Ascending aorta (tissue), 2 donors: ENCODE measurements at regions not wholly inside any gene's neighbourhood (a gene's known extent, or its start where the extent isn't known, plus 50 kb on each side); places are given as distances from the start of the nearest gene placed in this dataset.

Experiments used
- DNase-seq, 2 donors: peaks; one replicate each; pipeline ENCODE4 v3.0.0-alpha.2; 2019; ENCODE audit warnings: low spot score in 2 of 2
- H3K27ac ChIP-seq, 2 donors: fragments of 200-600 bp; sonication (generic); one replicate each; pipeline ENCODE4 v1.5.1; 2016 to 2017; ENCODE audit warnings: mild to moderate bottlenecking in 1 of 2
- H3K27me3 ChIP-seq: fragments of 200-600 bp; sonication (generic); one replicate; pipeline ENCODE4 v1.5.1; 2017
- H3K36me3 ChIP-seq, 2 donors: fragments of 200-600 bp; sonication (generic); one replicate each; pipeline ENCODE4 v1.5.1; 2016
- H3K4me1 ChIP-seq, 2 donors: fragments of 200-600 bp; sonication (generic); one replicate each; pipeline ENCODE4 v1.5.1; 2016 to 2017; ENCODE audit warnings: mild to moderate bottlenecking in 1 of 2
- H3K4me3 ChIP-seq, 2 donors: fragments of 200-600 bp; sonication (generic); one replicate each; pipeline ENCODE4 v1.5.1; 2016 to 2017; ENCODE audit warnings: mild to moderate bottlenecking in 1 of 2
- H3K9me3 ChIP-seq, 2 donors: fragments of 200-600 bp; sonication (generic); one replicate each; pipeline ENCODE4 v1.5.1; 2016
- intact Hi-C: fragments of 100-400 bp; cut with DNase I; formaldehyde crosslinking; loops from one replicate; pipeline ENCODE4 v1.15.1; 2023
- TF ChIP-seq, protein P1 (sequence below), 3 experiments: fragments of 200-600 bp in 2 of 3; fragments of 450-650 bp in 1 of 3; sonication (generic) in 2 of 3; IDR thresholded peaks; one replicate each; pipeline ENCODE4 v1.5.1; 2016 to 2019; ENCODE audit warnings: antibody characterized with exemption in 3 of 3, mild to moderate bottlenecking in 1 of 3, moderate library complexity in 1 of 3

DNA sequence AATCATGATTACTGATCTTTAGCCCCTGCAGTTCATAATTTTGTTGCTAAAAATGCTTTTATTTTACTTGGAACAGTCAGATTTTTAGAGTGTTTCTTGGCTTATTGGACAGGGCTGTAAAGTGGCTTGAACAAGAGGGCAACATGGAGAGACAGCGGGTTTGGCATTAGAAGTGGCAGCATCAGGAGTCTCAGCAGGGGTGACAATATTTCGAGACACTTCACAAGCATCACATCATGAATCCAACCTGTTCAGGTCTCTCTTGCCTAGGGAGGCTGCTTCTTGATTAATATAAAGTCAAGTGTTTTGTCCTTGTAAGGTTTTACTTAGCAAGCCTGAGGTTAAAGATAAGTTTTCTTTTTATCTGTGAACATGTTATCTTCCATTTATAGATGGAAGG lies 2249.5 kb downstream of the LRRC4C start:
- H3K27ac ChIP-seq = no peak overlapping the region
- DNase-seq = no peak
- intact Hi-C loops = no loop called here

DNA sequence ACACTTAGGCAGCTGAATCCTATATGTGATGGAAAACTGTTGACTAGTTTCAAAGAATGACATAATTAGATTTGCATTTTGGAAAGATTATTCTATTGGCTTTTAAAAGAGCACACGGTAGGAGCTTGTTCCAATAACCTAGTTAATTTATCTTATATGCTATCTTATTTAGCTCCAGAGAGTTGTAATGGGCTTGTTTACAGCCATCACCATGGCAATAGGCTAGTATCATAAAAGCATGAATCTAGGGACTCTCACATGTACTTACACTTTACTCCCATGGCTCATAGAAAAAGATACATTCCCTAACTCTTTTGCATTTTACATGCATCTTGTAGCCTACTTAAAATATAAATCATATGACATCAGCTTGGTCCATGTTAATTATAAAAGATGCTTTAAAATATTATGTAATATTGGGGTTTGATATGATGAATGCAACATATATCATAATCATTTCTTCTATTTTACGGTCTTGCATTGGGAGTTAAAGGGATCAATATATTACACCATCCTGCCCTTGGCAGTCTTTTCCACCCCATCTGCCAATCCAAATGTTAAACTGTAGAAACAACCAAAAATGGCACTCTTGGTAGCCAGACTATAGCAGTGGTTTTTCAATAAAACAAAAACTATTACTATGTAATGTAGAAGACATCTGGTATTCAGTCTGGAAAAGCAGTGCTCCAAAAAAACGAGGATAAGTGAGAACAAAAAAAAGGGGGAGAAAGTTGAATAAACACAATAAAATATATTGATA lies 2254.0 kb downstream of the LRRC4C start:
- Histone ChIP-seq H3K4me3 (no peak overlapping the region), H3K9me3 (no peaks in the 10 kb centered on the region), H3K36me3 (no peaks in the 10 kb centered on the region), H3K27me3 (no peaks in the 10 kb centered on the region), H3K4me1 (no peaks in the 10 kb centered on the region), H3K27ac (no peak overlapping the region)
- no peak for DNase-seq
- TF ChIP-seq, protein P1, sequence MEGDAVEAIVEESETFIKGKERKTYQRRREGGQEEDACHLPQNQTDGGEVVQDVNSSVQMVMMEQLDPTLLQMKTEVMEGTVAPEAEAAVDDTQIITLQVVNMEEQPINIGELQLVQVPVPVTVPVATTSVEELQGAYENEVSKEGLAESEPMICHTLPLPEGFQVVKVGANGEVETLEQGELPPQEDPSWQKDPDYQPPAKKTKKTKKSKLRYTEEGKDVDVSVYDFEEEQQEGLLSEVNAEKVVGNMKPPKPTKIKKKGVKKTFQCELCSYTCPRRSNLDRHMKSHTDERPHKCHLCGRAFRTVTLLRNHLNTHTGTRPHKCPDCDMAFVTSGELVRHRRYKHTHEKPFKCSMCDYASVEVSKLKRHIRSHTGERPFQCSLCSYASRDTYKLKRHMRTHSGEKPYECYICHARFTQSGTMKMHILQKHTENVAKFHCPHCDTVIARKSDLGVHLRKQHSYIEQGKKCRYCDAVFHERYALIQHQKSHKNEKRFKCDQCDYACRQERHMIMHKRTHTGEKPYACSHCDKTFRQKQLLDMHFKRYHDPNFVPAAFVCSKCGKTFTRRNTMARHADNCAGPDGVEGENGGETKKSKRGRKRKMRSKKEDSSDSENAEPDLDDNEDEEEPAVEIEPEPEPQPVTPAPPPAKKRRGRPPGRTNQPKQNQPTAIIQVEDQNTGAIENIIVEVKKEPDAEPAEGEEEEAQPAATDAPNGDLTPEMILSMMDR (IDR thresholded peaks at IDR 0.05) = no peak
- intact Hi-C loops = no loop called here

More for the DNA sequence above, 2249.5 kb downstream of the LRRC4C start:
- Histone ChIP-seq H3K9me3 (no peaks in the 10 kb centered on the region), H3K4me3 (no peak overlapping the region), H3K4me1 (no peaks in the 10 kb centered on the region), H3K36me3 (no peaks in the 10 kb centered on the region), H3K27me3 (no peaks in the 10 kb centered on the region)
- TF ChIP-seq, protein P1 (IDR thresholded peaks at IDR 0.05) = no peak

DNA sequence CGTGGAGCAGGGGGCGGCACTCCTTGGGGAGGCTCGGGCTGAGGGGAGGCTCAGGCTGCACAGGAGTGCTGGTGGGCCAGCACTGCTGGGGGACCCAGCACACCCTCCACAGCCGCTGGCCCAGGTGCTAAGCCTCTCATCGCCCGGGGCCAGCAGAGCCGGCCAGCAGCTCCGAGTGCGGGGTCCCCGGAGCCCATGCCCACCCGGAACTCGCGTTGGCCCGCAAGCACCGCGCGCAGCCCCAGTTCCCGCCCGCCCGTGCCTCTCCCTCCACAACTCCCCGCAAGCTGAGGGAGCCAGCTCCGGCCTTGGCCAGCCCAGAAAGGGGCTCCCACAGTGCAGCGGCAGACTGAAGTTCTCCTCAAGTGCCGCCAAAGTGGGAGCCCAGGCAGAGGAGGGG lies 2266.8 kb downstream of the LRRC4C start:
- intact Hi-C loops = no loop called here
- no peaks in the 10 kb centered on the region for H3K27me3 ChIP-seq
- H3K36me3 ChIP-seq = no peaks in the 10 kb centered on the region
- no peak overlapping the region for H3K27ac ChIP-seq
- H3K4me3 ChIP-seq = no peak overlapping the region
- TF ChIP-seq, protein P1 (IDR thresholded peaks at IDR 0.05) = no peak
- no peak for DNase-seq
- H3K9me3 ChIP-seq = no peaks in the 10 kb centered on the region
- H3K4me1 ChIP-seq = no peaks in the 10 kb centered on the region

- H3K9me3 ChIP-seq = no peaks in the 10 kb centered on the region
- H3K27me3 ChIP-seq = no peaks in the 10 kb centered on the region
- TF ChIP-seq, protein P1 (IDR thresholded peaks at IDR 0.05) = no peak
- no peaks in the 10 kb centered on the region for H3K4me1 ChIP-seq
- intact Hi-C loops = no loop called here
- no peak overlapping the region for H3K27ac ChIP-seq
- no peaks in the 10 kb centered on the region for H3K36me3 ChIP-seq
- no peak for DNase-seq
- no peak overlapping the region for H3K4me3 ChIP-seq
These were observed 2268.7 kb downstream of the LRRC4C start for GRCh38 chr11:39190751-39191150.

DNA sequence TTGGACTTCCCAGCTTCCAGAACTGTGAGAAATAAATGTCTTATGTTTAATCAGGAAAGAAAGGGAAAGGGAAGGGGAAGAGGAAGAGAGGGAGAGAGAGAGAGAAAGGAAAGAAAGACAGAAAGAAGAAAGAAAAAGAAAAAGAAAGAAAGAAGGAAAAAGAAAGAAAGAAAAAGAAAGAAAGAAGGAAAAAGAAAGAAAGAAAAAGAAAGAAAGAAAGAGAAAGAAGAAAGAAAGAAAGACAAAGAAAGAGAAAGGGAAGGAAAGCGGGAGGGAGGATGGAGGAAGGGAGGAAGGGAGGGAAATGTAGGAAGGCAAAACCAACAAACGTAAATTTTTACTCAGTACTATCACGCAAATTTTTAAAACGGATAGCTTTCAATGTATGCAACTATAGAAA lies 2281.8 kb downstream of the LRRC4C start:
- Histone ChIP-seq H3K4me1 (no peaks in the 10 kb centered on the region), H3K9me3 (no peaks in the 10 kb centered on the region), H3K4me3 (no peak overlapping the region), H3K36me3 (no peaks in the 10 kb centered on the region), H3K27ac (no peak overlapping the region), H3K27me3 (no peaks in the 10 kb centered on the region)
- TF ChIP-seq, protein P1 (IDR thresholded peaks at IDR 0.05) = no peak
- no peak for DNase-seq
- intact Hi-C loops = no loop called here
